Upper lobe of left lung (tissue), 6 donors: ENCODE measurements at regions not wholly inside any gene's neighbourhood (a gene's known extent, or its start where the extent isn't known, plus 50 kb on each side); places are given as distances from the start of the nearest gene placed in this dataset.

Source experiments
- ATAC-seq, 2 donors: fragments of 200-7000 bp; cut with Tn5 transposase; one replicate each; pipeline ENCODE4 v1.9.1; 2022; ENCODE audit warnings: mild to moderate bottlenecking in 2 of 2, moderate library complexity in 2 of 2; ENCODE audit not compliant: low FRiP score in 2 of 2
- DNase-seq, 2 donors: peaks; one replicate each; pipeline ENCODE4 v3.0.0-alpha.2; 2019 to 2020
- H3K27ac ChIP-seq, 4 donors: fragments of 200-600 bp; sonication (generic); one replicate each; pipeline ENCODE4 v1.5.1; 2016 to 2019
- H3K27me3 ChIP-seq, 4 donors: fragments of 200-600 bp; sonication (generic); one replicate each; pipeline ENCODE4 v1.5.1; 2017 to 2019
- H3K36me3 ChIP-seq, 4 donors: fragments of 200-600 bp; sonication (generic); one replicate each; pipeline ENCODE4 v1.5.1; 2016 to 2019
- H3K4me1 ChIP-seq, 4 donors: fragments of 200-600 bp; sonication (generic); one replicate each; pipeline ENCODE4 v1.5.1; 2018 to 2019
- H3K4me3 ChIP-seq, 4 donors: fragments of 200-600 bp; sonication (generic); one replicate each; pipeline ENCODE4 v1.5.1; 2017 to 2019; ENCODE audit warnings: mild to moderate bottlenecking in 2 of 4, moderate library complexity in 1 of 4
- H3K9me3 ChIP-seq, 4 donors: fragments of 200-600 bp; sonication (generic); one replicate each; pipeline ENCODE4 v1.5.1; 2018 to 2019
- CTCF ChIP-seq, 6 experiments: fragments of 450-650 bp in 4 of 6; fragments of 200-600 bp in 2 of 6; sonication (generic) in 2 of 6; IDR thresholded peaks; one replicate each; pipeline ENCODE4 v1.5.1; 2016 to 2019; ENCODE audit warnings: antibody characterized with exemption in 6 of 6
- EP300 ChIP-seq, 4 donors: sonication (generic); formaldehyde crosslinking; IDR thresholded peaks; one replicate each; pipeline ENCODE4 v1.5.1; 2017; ENCODE audit warnings: antibody characterized with exemption in 4 of 4, control low read depth in 2 of 4
- POLR2A ChIP-seq, 4 donors: fragments of 450-650 bp; IDR thresholded peaks; one replicate each; pipeline ENCODE4 v1.5.1; 2016 to 2017; ENCODE audit warnings: antibody characterized with exemption in 4 of 4, mild to moderate bottlenecking in 2 of 4
- POLR2AphosphoS5 ChIP-seq, 2 donors: sonication (generic); formaldehyde crosslinking; IDR thresholded peaks; one replicate each; pipeline ENCODE4 v1.5.1; 2017; ENCODE audit warnings: antibody characterized with exemption in 2 of 2
- WGBS, 2 donors: methylation state at CpG; one replicate each; pipeline ENCODE4 v1.1.5; 2017 to 2018; 5-methylcytosine and 5-hydroxymethylcytosine counted together
- donor health status: DM: no; HTN: no; CAD: no; lungs with moderate emphysema.
- donor health status: DM: no; HTN: yes; CAD: no; lungs with severe emphysema.

- 89 to 96% methylated on average over 2 of the region's 2 CpGs for WGBS, 2 donors
- ATAC-seq (no peak), DNase-seq (no peak)
- H3K4me1 ChIP-seq = no peaks in the 10 kb centered on the region
- H3K36me3 ChIP-seq = no peaks in the 10 kb centered on the region
- no peak overlapping the region for H3K4me3 ChIP-seq
- no peak overlapping the region for H3K27ac ChIP-seq
- no peaks in the 10 kb centered on the region for H3K27me3 ChIP-seq
- TF ChIP-seq CTCF (IDR thresholded peaks at IDR 0.05) = no peak
- no peak for TF ChIP-seq POLR2AphosphoS5 (IDR thresholded peaks at IDR 0.05)
- TF ChIP-seq POLR2A (IDR thresholded peaks at IDR 0.05) = no peak
- TF ChIP-seq EP300 (IDR thresholded peaks at IDR 0.05) = no peak
- peaks cover 0 to 6% (median 0%) of the 10 kb centered on the region in 4 donors for H3K9me3 ChIP-seq
Observed at GRCh38 chr2:239454507-239454906, 53.7 kb upstream of the HDAC4 start.
